ENCODE measurements at regions not wholly inside any gene's neighbourhood (a gene's known extent, or its start where the extent isn't known, plus 50 kb on each side); places are given as distances from the start of the nearest gene placed in this dataset.

DNA sequence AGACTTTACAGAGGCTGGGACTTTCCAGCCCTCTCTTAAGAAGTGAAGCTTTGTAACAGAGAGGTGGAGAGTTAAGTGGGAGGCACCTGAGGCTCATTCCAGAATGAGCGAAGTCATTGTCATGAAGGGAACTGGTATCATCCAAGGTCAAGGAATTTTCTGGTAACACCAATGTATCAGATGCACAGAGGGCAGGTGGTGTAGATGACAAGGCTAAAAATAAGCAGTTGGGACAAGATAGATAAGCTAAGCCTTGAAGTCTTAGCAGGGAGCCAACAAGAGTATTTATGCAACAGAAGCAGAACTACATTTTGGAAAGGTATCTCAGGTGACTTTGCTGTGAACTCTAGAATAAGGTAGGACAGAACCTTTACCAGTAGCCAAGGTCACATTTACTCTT, 257.0 kb upstream of the AUTS2 start:
- TF ChIP-seq, protein P1, sequence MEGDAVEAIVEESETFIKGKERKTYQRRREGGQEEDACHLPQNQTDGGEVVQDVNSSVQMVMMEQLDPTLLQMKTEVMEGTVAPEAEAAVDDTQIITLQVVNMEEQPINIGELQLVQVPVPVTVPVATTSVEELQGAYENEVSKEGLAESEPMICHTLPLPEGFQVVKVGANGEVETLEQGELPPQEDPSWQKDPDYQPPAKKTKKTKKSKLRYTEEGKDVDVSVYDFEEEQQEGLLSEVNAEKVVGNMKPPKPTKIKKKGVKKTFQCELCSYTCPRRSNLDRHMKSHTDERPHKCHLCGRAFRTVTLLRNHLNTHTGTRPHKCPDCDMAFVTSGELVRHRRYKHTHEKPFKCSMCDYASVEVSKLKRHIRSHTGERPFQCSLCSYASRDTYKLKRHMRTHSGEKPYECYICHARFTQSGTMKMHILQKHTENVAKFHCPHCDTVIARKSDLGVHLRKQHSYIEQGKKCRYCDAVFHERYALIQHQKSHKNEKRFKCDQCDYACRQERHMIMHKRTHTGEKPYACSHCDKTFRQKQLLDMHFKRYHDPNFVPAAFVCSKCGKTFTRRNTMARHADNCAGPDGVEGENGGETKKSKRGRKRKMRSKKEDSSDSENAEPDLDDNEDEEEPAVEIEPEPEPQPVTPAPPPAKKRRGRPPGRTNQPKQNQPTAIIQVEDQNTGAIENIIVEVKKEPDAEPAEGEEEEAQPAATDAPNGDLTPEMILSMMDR (IDR thresholded peaks at IDR 0.05) = no peak
- no peak for TF ChIP-seq POLR2A (IDR thresholded peaks at IDR 0.05)
